ENCODE measurements at regions not wholly inside any gene's neighbourhood (a gene's known extent, or its start where the extent isn't known, plus 50 kb on each side); places are given as distances from the start of the nearest gene placed in this dataset.

DNA sequence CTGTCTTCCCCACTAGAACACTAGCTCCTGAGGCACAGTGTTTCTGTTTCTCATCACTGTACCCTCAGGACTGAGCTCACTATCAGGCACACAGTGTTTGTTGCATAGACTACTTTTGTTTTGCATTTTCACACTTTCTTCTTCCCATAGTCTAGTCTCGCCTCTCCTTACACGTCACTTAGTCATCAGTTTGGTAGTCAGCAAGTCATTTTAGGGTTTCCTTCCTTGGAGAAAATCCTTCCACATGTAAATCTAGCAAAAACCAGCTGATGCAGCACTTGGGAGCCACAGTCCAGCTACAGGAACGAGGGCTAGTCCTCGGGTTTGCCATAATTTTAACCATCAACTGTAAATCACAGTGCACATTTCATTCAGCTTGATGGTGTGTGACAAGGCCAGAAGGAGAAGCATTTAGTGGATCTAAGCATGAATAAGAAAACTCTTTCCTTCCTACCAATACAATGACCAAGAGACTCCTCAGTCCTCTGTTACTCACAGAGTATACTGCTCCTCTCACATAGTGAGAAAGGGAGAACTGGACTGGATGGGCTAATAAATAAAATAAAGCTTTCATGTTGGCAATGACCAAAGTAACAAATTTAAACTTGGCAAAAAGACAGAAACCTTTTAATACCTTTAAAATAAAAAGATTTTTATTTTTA lies 221.0 kb downstream of the KLF12 start:
- peak; percentile 91 to 96 for ATAC-seq
- no peak for DNase-seq (ENCODE audit: low spot score in 2 of 2)
- H3K27ac Mint-ChIP-seq = peak overlapping the region; percentile 2 to 58
- H3K36me3 Mint-ChIP-seq = peaks cover 0 to 5% of the 10 kb centered on the region in 2 donors
- peaks cover 0 to 4% of the 10 kb centered on the region in 2 donors for H3K9me3 Mint-ChIP-seq

DNA sequence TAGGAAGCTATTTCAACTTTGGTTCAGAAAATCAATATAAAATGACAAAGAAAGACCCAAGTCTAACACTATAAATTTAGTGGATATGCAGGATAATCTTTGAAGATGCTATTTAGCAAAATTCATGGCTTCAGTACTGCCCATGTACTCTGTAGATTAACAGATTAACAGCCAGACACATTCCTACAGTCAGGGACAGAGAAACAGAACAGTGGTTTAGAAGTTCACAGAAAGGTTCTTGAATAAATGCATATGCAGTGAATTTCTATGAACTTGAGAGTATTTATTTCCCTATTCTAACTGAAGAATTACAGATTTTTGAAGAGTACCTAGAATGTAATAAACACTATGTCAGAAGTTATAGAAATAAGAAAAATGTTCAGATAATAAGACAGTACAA lies 222.8 kb downstream of the KLF12 start:
- ATAC-seq (no peak), DNase-seq (ENCODE audit: low spot score in 2 of 2) (no peak)
- Mint-ChIP-seq H3K27ac (no peak overlapping the region), H3K36me3 (peaks cover 0 to 5% of the 10 kb centered on the region in 2 donors), H3K9me3 (peaks cover 0 to 4% of the 10 kb centered on the region in 2 donors)

DNA sequence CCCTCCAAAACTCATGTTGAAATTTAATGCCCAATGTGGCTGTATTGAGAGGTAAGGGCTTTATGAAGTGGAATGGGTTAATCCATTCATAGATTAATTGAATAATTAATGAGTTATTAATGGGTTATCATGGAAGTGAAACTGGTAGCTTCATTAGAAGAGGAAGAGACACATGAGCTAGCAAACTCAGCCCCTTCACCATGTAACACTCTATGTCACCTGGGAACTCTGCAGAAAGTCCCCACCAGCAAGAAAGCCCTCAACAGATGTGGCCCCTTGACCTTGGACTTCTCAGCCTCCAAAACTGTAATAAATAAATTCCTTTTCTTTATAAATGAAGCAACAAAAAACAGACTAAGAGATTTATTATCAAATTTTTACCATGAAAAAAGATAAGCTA lies 223.5 kb downstream of the KLF12 start:
- no peak for ATAC-seq
- DNase-seq (ENCODE audit: low spot score in 2 of 2) = no peak
- Mint-ChIP-seq H3K27ac (no peak overlapping the region), H3K9me3 (peaks cover 0 to 4% of the 10 kb centered on the region in 2 donors), H3K36me3 (peaks cover 0 to 5% of the 10 kb centered on the region in 2 donors)

- Mint-ChIP-seq H3K9me3 (peaks cover 0 to 4% of the 10 kb centered on the region in 2 donors), H3K36me3 (peaks cover 0 to 5% of the 10 kb centered on the region in 2 donors), H3K27ac (no peak overlapping the region)
- ATAC-seq (no peak), DNase-seq (ENCODE audit: low spot score in 2 of 2) (no peak)
These were observed 225.4 kb downstream of the KLF12 start for GRCh38 chr13:73908809-73909208.

GRCh38 chr13:73904625-73905024 lies 229.6 kb downstream of the KLF12 start:
- no peak overlapping the region for H3K27ac Mint-ChIP-seq
- ATAC-seq (no peak), DNase-seq (ENCODE audit: low spot score in 2 of 2) (no peak)
- H3K36me3 Mint-ChIP-seq = peaks cover 0 to 5% of the 10 kb centered on the region in 2 donors
- H3K9me3 Mint-ChIP-seq = peaks cover 0 to 4% of the 10 kb centered on the region in 2 donors

DNA sequence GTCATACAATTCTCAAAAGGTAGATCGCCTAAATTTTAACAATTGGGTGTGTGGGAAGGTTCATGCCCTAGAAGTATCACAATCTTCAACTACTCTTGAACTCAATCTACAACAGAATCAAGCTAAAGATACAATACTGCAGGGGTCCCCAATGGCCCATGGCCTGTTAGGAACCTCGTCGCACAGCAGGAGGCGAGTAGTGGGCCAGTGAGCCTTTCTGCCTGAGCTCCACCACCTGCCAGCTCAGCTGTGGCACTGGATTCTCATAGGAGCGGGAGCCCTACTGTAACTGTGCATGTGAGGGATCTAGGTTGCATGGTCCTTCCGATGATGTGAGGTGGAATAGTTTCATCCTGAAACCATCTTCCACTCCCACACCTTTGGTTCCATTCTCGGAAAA lies 230.6 kb downstream of the KLF12 start:
- no peaks in the 10 kb centered on the region for H3K9me3 Mint-ChIP-seq
- DNase-seq (ENCODE audit: low spot score in 2 of 2) (no peak), ATAC-seq (no peak)

DNA sequence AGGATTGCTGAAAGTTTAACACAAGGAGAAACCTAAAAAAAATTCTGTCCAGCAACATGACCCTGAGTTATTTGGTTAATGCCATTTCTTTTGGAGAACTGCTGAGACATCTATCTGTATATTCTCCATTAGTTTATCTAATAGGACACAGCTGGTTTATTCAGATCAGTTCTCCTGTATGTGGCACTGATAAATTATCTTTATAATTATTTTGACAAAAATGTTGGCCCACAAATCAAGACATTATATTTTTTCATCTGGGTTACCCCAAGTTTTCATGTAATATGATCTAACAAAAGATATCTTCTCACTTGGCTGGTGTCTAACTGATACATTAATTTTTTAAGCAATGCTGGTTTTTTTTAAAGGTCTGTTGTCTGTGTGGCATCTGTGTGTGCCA lies 231.4 kb downstream of the KLF12 start:
- ATAC-seq (no peak), DNase-seq (ENCODE audit: low spot score in 2 of 2) (no peak)
- Mint-ChIP-seq H3K36me3 (peaks cover 0 to 14% of the 10 kb centered on the region in 2 donors), H3K9me3 (no peaks in the 10 kb centered on the region), H3K27ac (no peak overlapping the region)

More for the DNA sequence above, 230.6 kb downstream of the KLF12 start:
- Mint-ChIP-seq H3K36me3 (peaks cover 0 to 7% of the 10 kb centered on the region in 2 donors), H3K27ac (no peak overlapping the region)

- H3K36me3 Mint-ChIP-seq = peaks cover 0 to 19% of the 10 kb centered on the region in 2 donors
- H3K9me3 Mint-ChIP-seq = peaks cover 0 to 4% of the 10 kb centered on the region in 2 donors
- no peak overlapping the region for H3K27ac Mint-ChIP-seq
- ATAC-seq = no peak
- no peak for DNase-seq (ENCODE audit: low spot score in 2 of 2)
These were observed 231.9 kb downstream of the KLF12 start for GRCh38 chr13:73902296-73902695.

- peaks cover 0 to 4% of the 10 kb centered on the region in 2 donors for H3K9me3 Mint-ChIP-seq
- H3K36me3 Mint-ChIP-seq = peaks cover 0 to 24% of the 10 kb centered on the region in 2 donors
- ATAC-seq = no peak
- H3K27ac Mint-ChIP-seq = no peak overlapping the region
- DNase-seq (ENCODE audit: low spot score in 2 of 2) = no peak
These were observed 232.7 kb downstream of the KLF12 start for GRCh38 chr13:73901324-73902068.

GRCh38 chr13:73900591-73900990 lies 233.6 kb downstream of the KLF12 start:
- peaks cover 0 to 24% of the 10 kb centered on the region in 2 donors for H3K36me3 Mint-ChIP-seq
- H3K27ac Mint-ChIP-seq = no peak overlapping the region
- ATAC-seq (peak in 1 of 2 donors; percentile 41), DNase-seq (ENCODE audit: low spot score in 2 of 2) (no peak)
- peaks cover 0 to 4% of the 10 kb centered on the region in 2 donors for H3K9me3 Mint-ChIP-seq

- Mint-ChIP-seq H3K27ac (no peak overlapping the region), H3K9me3 (peaks cover 0 to 5% of the 10 kb centered on the region in 2 donors), H3K36me3 (peaks cover 0 to 27% of the 10 kb centered on the region in 2 donors)
- DNase-seq (ENCODE audit: low spot score in 2 of 2) = no peak
- ATAC-seq = no peak
These were observed 235.3 kb downstream of the KLF12 start for GRCh38 chr13:73898899-73899298.

GRCh38 chr13:73898276-73898675 lies 235.9 kb downstream of the KLF12 start:
- H3K27ac Mint-ChIP-seq = no peak overlapping the region
- ATAC-seq = no peak
- H3K9me3 Mint-ChIP-seq = peaks cover 0 to 10% of the 10 kb centered on the region in 2 donors
- peaks cover 0 to 31% of the 10 kb centered on the region in 2 donors for H3K36me3 Mint-ChIP-seq
- DNase-seq (ENCODE audit: low spot score in 2 of 2) = no peak

GRCh38 chr13:73894995-73895571 lies 239.1 kb downstream of the KLF12 start:
- ATAC-seq (peak; percentile 24 to 47), DNase-seq (ENCODE audit: low spot score in 2 of 2) (no peak)
- Mint-ChIP-seq H3K27ac (peak overlapping the region in 1 of 2 donors; percentile 15), H3K36me3 (peaks cover 0 to 31% of the 10 kb centered on the region in 2 donors), H3K9me3 (peaks cover 0 to 10% of the 10 kb centered on the region in 2 donors)

- Mint-ChIP-seq H3K9me3 (peaks cover 0 to 10% of the 10 kb centered on the region in 2 donors), H3K36me3 (peaks cover 0 to 27% of the 10 kb centered on the region in 2 donors), H3K27ac (no peak overlapping the region)
- DNase-seq (ENCODE audit: low spot score in 2 of 2) (no peak), ATAC-seq (no peak)
These were observed 240.4 kb downstream of the KLF12 start for GRCh38 chr13:73893833-73894232.

DNA sequence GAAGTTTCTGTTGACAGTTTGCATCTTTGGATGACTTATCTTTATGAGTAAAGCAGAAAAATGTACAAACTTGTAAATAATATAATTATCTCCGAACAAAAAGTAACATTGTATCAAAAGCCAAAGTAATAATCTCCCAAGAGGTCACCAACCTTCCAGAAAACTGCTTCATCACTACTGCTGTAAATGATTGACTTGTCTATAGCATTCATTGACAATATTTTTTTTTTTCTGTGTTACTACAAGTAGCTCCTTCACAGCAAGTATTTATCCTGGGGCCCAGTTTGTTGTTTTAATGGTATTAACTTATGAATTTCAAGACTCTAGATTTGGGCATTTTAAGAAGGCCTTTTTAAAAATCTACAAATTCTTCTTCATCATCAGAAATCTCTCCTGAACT lies 242.4 kb downstream of the KLF12 start:
- H3K36me3 Mint-ChIP-seq = peaks cover 0 to 14% of the 10 kb centered on the region in 2 donors

DNA sequence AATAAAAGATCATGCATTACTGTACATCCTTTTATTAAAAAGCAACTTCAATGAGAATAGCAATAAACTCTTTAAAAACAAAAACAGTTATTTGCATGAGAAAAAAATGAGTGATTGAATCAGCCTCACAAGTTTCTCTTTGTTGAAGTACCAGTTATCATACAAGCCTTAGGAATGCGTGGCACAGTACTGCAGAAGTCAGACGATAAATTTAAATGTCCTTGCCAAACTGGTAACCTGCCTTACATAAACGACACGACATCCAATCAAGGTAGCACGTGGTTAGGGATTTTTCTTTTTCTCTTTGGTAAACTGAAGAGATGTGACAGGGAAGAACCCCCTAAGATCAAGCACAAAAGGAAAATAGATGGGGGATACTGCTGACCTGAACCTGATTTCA lies 251.0 kb downstream of the KLF12 start:
- H3K27ac Mint-ChIP-seq = no peak overlapping the region
- H3K36me3 Mint-ChIP-seq = peaks cover 23 to 50% of the 10 kb centered on the region in 2 donors
- peaks cover 4 to 33% of the 10 kb centered on the region in 2 donors for H3K9me3 Mint-ChIP-seq
- DNase-seq (ENCODE audit: low spot score in 2 of 2) (no peak), ATAC-seq (no peak)

More for the DNA sequence above, 242.4 kb downstream of the KLF12 start:
- Mint-ChIP-seq H3K27ac (no peak overlapping the region), H3K9me3 (peaks cover 0 to 10% of the 10 kb centered on the region in 2 donors)
- DNase-seq (ENCODE audit: low spot score in 2 of 2) (no peak), ATAC-seq (no peak)

DNA sequence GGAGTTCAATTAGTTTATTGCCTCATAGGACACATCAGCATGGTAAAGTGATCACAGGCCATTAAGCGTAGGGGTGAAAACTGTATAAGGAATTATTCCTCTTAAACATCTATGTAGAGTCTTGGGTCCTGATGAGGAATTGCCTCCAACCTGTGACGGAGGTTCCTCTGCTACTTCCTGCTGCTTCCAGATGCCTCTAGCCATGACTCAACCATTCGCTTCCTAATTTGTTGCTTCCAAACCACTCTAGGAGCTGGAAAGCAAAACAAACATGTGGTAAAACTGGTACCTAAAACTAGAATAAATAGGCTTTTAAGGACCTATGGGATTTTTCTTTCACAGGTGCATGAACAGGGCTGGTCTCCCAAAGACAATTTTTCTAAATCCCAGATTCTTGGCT lies 253.8 kb downstream of the KLF12 start:
- peaks cover 4 to 22% of the 10 kb centered on the region in 2 donors for H3K9me3 Mint-ChIP-seq
- H3K36me3 Mint-ChIP-seq = peaks cover 11 to 40% of the 10 kb centered on the region in 2 donors
- no peak overlapping the region for H3K27ac Mint-ChIP-seq
- DNase-seq (ENCODE audit: low spot score in 2 of 2) (no peak), ATAC-seq (no peak)

Measured in activated naive CD4-positive, alpha-beta T cell treated with anti-CD3 and anti-CD28 coated beads, Interleukin-2, amount 50 U/mL, for 72 hours (primary cell).